BJ (cell line): ENCODE measurements at regions not wholly inside any gene's neighbourhood (a gene's known extent, or its start where the extent isn't known, plus 50 kb on each side); places are given as distances from the start of the nearest gene placed in this dataset.

Experiments
- CTCF ChIA-PET: fragments of 350-600 bp; formaldehyde crosslinking; extraction: SDS; loops from one replicate; lab custom pipeline; 2021; ENCODE audit warnings: antibody characterized with exemption, inconsistent platforms; lab: Yijun Ruan, JAX
- POLR2A ChIA-PET: fragments of 300-600 bp; sonication (Branson Sonifier 250); formaldehyde crosslinking; extraction: SDS; loops from one replicate; lab custom pipeline; 2021; ENCODE audit warnings: antibody characterized with exemption; lab: Charles Lee
- DNase-seq: peaks from one replicate; pipeline ENCODE4 v3.0.0-alpha.2; 2011; ENCODE audit warnings: low read depth
- H3K27me3 ChIP-seq: 2 replicates; pipeline ENCODE4 v1.6.0; 2011; ENCODE audit warnings: low read length; ENCODE audit not compliant: control insufficient read depth, insufficient read depth
- H3K36me3 ChIP-seq: 2 replicates; pipeline ENCODE4 v1.5.1; 2011; ENCODE audit warnings: low read length; ENCODE audit not compliant: control insufficient read depth, insufficient read depth
- H3K4me3 ChIP-seq: 2 replicates; pipeline ENCODE4 v1.5.1; 2011; ENCODE audit warnings: low read depth, mild to moderate bottlenecking, control low read depth, low read length
- TF ChIP-seq, protein P1 (sequence below): IDR thresholded peaks from 2 replicates; pipeline ENCODE4 v1.5.1; 2011; ENCODE audit warnings: low read depth, mild to moderate bottlenecking, control low read depth, inconsistent platforms, low read length, moderate library complexity; ENCODE audit not compliant: insufficient read depth

GRCh38 chr7:84274029-84274638, 79.5 kb upstream of the SEMA3A start:
- H3K36me3 ChIP-seq, result no peaks in the 10 kb centered on the region
- no peaks in the 10 kb centered on the region for H3K27me3 ChIP-seq
- TF ChIP-seq, protein P1, sequence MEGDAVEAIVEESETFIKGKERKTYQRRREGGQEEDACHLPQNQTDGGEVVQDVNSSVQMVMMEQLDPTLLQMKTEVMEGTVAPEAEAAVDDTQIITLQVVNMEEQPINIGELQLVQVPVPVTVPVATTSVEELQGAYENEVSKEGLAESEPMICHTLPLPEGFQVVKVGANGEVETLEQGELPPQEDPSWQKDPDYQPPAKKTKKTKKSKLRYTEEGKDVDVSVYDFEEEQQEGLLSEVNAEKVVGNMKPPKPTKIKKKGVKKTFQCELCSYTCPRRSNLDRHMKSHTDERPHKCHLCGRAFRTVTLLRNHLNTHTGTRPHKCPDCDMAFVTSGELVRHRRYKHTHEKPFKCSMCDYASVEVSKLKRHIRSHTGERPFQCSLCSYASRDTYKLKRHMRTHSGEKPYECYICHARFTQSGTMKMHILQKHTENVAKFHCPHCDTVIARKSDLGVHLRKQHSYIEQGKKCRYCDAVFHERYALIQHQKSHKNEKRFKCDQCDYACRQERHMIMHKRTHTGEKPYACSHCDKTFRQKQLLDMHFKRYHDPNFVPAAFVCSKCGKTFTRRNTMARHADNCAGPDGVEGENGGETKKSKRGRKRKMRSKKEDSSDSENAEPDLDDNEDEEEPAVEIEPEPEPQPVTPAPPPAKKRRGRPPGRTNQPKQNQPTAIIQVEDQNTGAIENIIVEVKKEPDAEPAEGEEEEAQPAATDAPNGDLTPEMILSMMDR, result no peak
- ChIA-PET CTCF (no interaction called here), POLR2A (no interaction called here)
- H3K4me3 ChIP-seq, result no peak overlapping the region
- no peak for DNase-seq

GRCh38 chr7:84271543-84271942, 77.0 kb upstream of the SEMA3A start:
- no peak for DNase-seq
- Histone ChIP-seq H3K27me3 (no peaks in the 10 kb centered on the region), H3K36me3 (no peaks in the 10 kb centered on the region), H3K4me3 (no peak overlapping the region)
- TF ChIP-seq, protein P1, result no peak
- POLR2A ChIA-PET, result no interaction called here
- CTCF ChIA-PET, result interaction anchor here (1.8 kb wide), 1 partner anchor 17 kb away, joined by 4 read pairs; no protein-coding TSS in a partner anchor

DNA sequence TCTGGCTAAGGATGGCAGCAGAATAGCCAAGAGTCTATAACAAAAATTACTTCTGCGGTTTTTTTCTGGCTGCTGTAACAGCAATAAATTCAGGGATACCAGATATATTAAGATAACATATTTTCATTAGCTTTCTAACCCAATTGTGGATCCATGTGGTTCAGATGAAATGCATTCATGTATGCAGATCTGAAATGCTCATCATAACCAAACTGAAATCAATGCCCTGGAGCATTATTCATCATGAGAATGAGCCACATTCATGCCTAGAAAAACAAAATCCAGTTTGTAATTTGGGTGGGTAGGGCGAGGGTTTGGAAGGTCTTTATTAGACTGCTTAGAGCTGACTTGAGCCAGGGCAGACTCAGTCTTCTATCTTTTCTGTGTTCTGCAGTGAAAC, 69.8 kb upstream of the SEMA3A start:
- no peak for DNase-seq
- POLR2A ChIA-PET, result no interaction called here

DNA sequence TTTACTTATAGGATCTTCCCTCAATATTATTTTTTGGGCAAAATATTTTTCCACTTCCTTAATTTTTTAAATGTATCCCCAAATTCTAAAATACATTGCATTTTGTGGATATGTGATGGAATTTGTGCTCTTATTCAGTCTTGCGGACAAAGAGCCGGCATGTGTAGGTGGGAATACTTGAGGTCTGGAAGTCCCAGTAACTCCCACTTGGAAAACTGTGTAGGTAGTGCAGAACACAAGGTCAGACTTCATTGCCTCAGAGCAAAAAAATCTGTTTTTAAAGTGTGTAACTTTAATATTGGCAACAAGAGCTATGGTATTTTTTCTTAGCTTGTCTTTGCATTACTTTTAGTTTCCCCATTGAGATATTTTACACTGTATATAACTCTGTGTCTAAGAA, 68.5 kb upstream of the SEMA3A start:
- ChIA-PET POLR2A (no interaction called here), CTCF (interaction anchor here (1.5 kb wide), 1 partner anchor 10 kb away, joined by 4 read pairs; no protein-coding TSS in a partner anchor)
- Histone ChIP-seq H3K4me3 (no peak overlapping the region), H3K36me3 (no peaks in the 10 kb centered on the region), H3K27me3 (no peaks in the 10 kb centered on the region)
- DNase-seq, result no peak
- TF ChIP-seq, protein P1, result no peak

More for the DNA sequence above, 69.8 kb upstream of the SEMA3A start:
- Histone ChIP-seq H3K36me3 (no peaks in the 10 kb centered on the region), H3K4me3 (no peak overlapping the region), H3K27me3 (no peaks in the 10 kb centered on the region)
- TF ChIP-seq, protein P1, result no peak
- CTCF ChIA-PET, result no interaction called here

DNA sequence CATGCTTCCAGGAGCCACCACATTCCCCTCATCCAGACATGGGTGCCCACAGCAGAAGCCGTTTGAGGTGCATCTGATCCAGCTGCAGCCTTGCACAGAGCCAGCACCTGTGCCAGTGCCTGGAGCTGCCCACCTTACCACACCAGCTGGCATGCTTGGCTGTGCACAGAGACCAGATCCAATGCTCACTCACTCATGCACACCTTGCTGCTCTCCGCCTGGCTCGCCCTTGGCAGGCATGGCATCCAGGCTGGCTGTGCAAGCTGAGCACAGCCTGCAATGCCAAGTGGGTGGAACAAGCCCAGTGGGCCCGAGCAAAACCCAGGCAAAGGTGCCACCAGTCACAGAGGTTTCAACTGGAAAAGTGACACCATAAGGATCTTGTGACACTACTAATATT, 66.9 kb upstream of the SEMA3A start:
- POLR2A ChIA-PET, result no interaction called here
- CTCF ChIA-PET, result no interaction called here
- TF ChIP-seq, protein P1, result no peak
- no peak for DNase-seq
- no peak overlapping the region for H3K4me3 ChIP-seq
- no peaks in the 10 kb centered on the region for H3K27me3 ChIP-seq
- H3K36me3 ChIP-seq, result no peaks in the 10 kb centered on the region
